Neural crest cell (in vitro differentiated cells): ENCODE measurements at regions not wholly inside any gene's neighbourhood (a gene's known extent, or its start where the extent isn't known, plus 50 kb on each side); places are given as distances from the start of the nearest gene placed in this dataset.

Experiments used
- DNase-seq: peaks from one replicate; pipeline ENCODE4 v3.0.0; 2021; ENCODE audit warnings: low read depth, mixed read lengths, low spot score
- H3K27ac Mint-ChIP-seq: one replicate; pipeline ENCODE4 v1.8.0; 2021; ENCODE audit warnings: mild to moderate bottlenecking, mixed read lengths; ENCODE audit not compliant: unreplicated experiment
- H3K27me3 Mint-ChIP-seq: 2 replicates; pipeline ENCODE4 v1.8.0; 2021; ENCODE audit warnings: low read depth, mild to moderate bottlenecking, mixed read lengths
- H3K36me3 Mint-ChIP-seq: 2 replicates; pipeline ENCODE4 v1.8.0; 2021; ENCODE audit warnings: low read depth, mild to moderate bottlenecking, mixed read lengths
- H3K4me1 Mint-ChIP-seq: 2 replicates; pipeline ENCODE4 v1.8.0; 2021; ENCODE audit warnings: mixed read lengths
- H3K4me3 Mint-ChIP-seq: one replicate; pipeline ENCODE4 v1.8.0; 2021; ENCODE audit warnings: mild to moderate bottlenecking, mixed read lengths
- H3K9me3 Mint-ChIP-seq: 2 replicates; pipeline ENCODE4 v1.8.0; 2021; ENCODE audit warnings: mixed read lengths
- TF ChIP-seq, protein P1 (sequence below): fragments of 200-600 bp; sonication (generic); conservative IDR thresholded peaks from 2 replicates; pipeline ENCODE4 v1.5.0; 2021; ENCODE audit warnings: antibody characterized with exemption, mild to moderate bottlenecking

DNA sequence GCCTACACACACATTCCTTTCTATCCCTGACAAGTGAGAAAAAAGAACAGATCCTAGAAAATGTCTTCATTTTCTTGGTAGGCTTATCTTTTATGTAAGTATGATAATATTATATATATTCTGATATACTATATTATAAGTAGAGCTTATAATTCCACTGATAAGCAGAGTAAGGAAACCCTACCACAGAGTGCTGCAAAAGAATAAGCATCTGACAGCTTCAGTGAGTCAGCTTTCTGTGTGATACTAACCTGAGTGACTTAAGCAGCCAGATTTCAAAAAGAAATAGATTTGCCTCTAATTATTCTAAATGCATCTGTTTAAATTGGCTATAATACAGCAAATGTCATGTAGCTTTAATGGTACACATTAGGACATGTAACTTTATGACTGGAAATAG, 656.0 kb downstream of the MCTP2 start:
- no peak for DNase-seq
- Mint-ChIP-seq H3K4me1 (no peaks in the 10 kb centered on the region), H3K27me3 (no peaks in the 10 kb centered on the region), H3K4me3 (no peak overlapping the region), H3K27ac (no peak overlapping the region), H3K36me3 (peaks cover 5% of the 10 kb centered on the region), H3K9me3 (peaks cover 14% of the 10 kb centered on the region)
- TF ChIP-seq, protein P1, sequence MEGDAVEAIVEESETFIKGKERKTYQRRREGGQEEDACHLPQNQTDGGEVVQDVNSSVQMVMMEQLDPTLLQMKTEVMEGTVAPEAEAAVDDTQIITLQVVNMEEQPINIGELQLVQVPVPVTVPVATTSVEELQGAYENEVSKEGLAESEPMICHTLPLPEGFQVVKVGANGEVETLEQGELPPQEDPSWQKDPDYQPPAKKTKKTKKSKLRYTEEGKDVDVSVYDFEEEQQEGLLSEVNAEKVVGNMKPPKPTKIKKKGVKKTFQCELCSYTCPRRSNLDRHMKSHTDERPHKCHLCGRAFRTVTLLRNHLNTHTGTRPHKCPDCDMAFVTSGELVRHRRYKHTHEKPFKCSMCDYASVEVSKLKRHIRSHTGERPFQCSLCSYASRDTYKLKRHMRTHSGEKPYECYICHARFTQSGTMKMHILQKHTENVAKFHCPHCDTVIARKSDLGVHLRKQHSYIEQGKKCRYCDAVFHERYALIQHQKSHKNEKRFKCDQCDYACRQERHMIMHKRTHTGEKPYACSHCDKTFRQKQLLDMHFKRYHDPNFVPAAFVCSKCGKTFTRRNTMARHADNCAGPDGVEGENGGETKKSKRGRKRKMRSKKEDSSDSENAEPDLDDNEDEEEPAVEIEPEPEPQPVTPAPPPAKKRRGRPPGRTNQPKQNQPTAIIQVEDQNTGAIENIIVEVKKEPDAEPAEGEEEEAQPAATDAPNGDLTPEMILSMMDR: no peak

DNA sequence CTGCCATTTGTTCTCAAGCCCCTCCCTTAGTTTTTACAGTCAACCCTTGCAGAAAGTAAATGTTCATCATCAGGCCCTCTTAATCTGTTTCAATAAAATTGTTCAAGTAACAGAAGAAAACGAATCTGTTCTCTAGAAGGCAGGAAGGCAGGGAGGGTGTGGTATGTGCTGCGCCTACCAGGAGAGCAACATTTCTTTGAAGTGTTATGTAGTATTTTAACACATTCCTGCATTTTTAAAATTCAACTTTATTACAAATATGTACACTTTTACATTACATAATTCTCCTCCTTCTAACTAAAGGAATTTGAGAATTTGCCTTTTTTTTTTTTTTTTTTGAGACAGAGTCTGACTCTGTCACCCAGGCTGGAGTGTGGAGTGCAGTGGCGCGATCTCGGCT, 657.8 kb downstream of the MCTP2 start:
- Mint-ChIP-seq H3K27ac (no peak overlapping the region), H3K9me3 (peaks cover 3% of the 10 kb centered on the region), H3K36me3 (no peaks in the 10 kb centered on the region), H3K4me1 (no peaks in the 10 kb centered on the region), H3K27me3 (no peaks in the 10 kb centered on the region), H3K4me3 (no peak overlapping the region)
- TF ChIP-seq, protein P1: no peak
- DNase-seq: no peak

DNA sequence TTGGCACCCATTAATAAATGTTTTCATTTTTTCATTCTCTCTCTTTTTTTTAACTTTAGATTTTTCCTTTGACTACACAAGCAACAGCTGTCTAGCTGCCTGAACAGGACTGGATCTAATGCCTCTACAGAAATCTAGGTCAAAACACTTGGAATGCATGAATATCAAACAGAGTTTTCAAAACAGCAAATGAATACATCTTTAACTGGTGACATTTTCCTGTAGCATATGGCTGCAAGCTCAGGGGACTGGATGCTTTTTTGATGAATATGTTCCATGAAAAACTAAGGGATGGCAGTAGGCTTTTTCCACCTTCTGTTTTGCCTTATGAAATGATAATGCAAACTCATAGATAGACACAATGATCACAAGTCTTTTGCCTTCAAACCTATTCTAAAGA, 661.7 kb downstream of the MCTP2 start:
- Mint-ChIP-seq H3K36me3 (peaks cover 4% of the 10 kb centered on the region), H3K27me3 (no peaks in the 10 kb centered on the region), H3K4me1 (no peaks in the 10 kb centered on the region), H3K9me3 (peaks cover 9% of the 10 kb centered on the region), H3K4me3 (no peak overlapping the region), H3K27ac (no peak overlapping the region)
- TF ChIP-seq, protein P1: no peak
- no peak for DNase-seq

DNA sequence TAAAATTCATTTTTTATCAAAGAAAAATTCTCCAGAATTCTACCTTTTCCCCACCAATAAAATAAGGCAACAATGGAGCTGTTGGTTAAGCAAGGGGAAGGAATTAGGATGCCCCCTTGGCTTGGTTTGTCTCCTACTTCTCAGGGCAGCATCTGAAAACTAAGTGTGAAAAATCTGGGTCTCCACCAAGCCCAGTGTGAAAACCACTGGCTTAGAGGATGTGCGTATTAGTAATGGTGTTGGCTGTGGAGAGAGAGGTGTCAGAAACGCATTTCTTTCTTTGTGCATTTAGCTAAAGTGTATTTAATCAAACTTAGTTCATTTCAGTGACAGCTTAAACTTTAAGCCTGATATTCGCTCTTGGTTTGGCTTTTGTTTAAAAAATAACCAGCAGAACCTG, 662.7 kb downstream of the MCTP2 start:
- TF ChIP-seq, protein P1: no peak
- Mint-ChIP-seq H3K27ac (no peak overlapping the region), H3K9me3 (peaks cover 10% of the 10 kb centered on the region), H3K36me3 (peaks cover 4% of the 10 kb centered on the region), H3K4me1 (no peaks in the 10 kb centered on the region), H3K27me3 (no peaks in the 10 kb centered on the region), H3K4me3 (no peak overlapping the region)
- no peak for DNase-seq

DNA sequence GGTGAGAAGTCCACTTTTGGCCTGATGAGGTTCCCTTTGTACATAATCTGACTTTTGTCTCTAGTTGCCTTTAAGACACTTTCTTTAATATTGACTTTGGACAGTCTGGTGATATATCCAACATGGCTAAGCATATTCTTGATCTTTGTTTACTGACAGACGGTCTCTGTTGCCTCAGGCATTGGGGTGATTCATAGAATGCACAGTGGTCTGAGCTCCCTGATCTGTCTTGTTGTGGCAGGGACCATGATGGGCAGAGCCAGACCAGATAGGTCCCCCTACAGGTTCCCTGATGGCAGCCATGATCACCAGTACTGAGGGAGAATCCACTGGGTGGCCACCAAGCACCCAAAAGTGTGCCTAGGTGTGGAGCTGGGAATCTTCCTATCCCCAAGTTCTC, 678.1 kb downstream of the MCTP2 start:
- Mint-ChIP-seq H3K9me3 (peaks cover 22% of the 10 kb centered on the region), H3K36me3 (peaks cover 10% of the 10 kb centered on the region)
- TF ChIP-seq, protein P1: no peak

DNA sequence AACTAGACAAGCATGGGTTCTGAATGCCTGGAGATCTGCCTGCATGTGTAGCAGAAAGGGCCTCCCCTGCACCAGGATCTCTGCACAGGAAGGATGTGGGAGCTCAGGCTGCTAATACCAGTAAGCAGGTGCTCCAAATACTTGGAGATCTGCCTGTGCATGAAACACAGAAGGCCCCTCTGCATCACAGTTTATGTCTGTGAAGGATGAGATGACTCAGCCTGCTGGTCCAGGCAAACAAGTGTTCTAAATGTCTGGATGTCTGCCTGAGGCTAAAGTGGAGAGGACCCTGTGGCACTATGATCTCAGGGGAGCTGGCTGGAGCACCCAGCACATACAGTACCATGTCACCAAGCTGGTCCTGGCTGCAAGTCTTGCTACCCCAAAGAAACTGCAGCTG, 678.8 kb downstream of the MCTP2 start:
- H3K36me3 Mint-ChIP-seq: peaks cover 10% of the 10 kb centered on the region
- H3K4me3 Mint-ChIP-seq: no peak overlapping the region
- H3K9me3 Mint-ChIP-seq: peaks cover 22% of the 10 kb centered on the region
- DNase-seq: no peak
- H3K4me1 Mint-ChIP-seq: peaks cover 6% of the 10 kb centered on the region
- no peaks in the 10 kb centered on the region for H3K27me3 Mint-ChIP-seq
- TF ChIP-seq, protein P1: no peak
- H3K27ac Mint-ChIP-seq: no peak overlapping the region

More for the DNA sequence above, 678.1 kb downstream of the MCTP2 start:
- Mint-ChIP-seq H3K27ac (no peak overlapping the region), H3K4me1 (no peaks in the 10 kb centered on the region), H3K27me3 (no peaks in the 10 kb centered on the region), H3K4me3 (no peak overlapping the region)
- no peak for DNase-seq
